Heart left ventricle (tissue), 13 donors: ENCODE measurements at regions not wholly inside any gene's neighbourhood (a gene's known extent, or its start where the extent isn't known, plus 50 kb on each side); places are given as distances from the start of the nearest gene placed in this dataset.

ENCODE experiments used
- CTCF ChIP-seq, 12 donors: fragments of 200-600 bp; sonication (generic) in 4 of 12; IDR thresholded peaks; one replicate each; pipeline versions ENCODE4 v1.5.0 to v1.8.0; 2018 to 2022; ENCODE audit warnings: antibody characterized with exemption in 12 of 12, mild to moderate bottlenecking in 5 of 12
- POLR2A ChIP-seq, 2 donors: fragments of 450-650 bp; IDR thresholded peaks; one replicate each; pipeline ENCODE4 v1.6.1; 2017; ENCODE audit warnings: antibody characterized with exemption in 2 of 2, mild to moderate bottlenecking in 2 of 2, moderate library complexity in 2 of 2
- donor health status: ischemic (EF 13 %, LVEDD 7.1; RV severe dilation, severe dysfunction).
- donor health status: DM: no; HTN: yes; CAD: no.
- donor health status: DM: no; HTN: no; CAD: no.
- donor health status: ischemic (EF 25% LVEDD 6.9; RV normal size, moderate dysfunction).
- donor health status: ischemic (EF 25% LVEDD 5.7; RV mildly dilated, moderate dysfunction).
- donor health status: ischemic (EF 35%, LVEDD 5.7; RV mildly dilated, moderate dysfunction).
- donor health status: nonischemic (EF 11% LVEDD 7.7; RV severe dilation, severe dysfunction).
- donor health status: DM: yes; HTN: yes; CAD: no.
- donor health status: PGD.
- donor health status: ischemic (EF 29% LVEDD 5.4; RV normal size, mild dysfunction).
- donor health status: nonischemic (EF 23%, LVEDD 6.1; RV moderate dilation, normal function).

DNA sequence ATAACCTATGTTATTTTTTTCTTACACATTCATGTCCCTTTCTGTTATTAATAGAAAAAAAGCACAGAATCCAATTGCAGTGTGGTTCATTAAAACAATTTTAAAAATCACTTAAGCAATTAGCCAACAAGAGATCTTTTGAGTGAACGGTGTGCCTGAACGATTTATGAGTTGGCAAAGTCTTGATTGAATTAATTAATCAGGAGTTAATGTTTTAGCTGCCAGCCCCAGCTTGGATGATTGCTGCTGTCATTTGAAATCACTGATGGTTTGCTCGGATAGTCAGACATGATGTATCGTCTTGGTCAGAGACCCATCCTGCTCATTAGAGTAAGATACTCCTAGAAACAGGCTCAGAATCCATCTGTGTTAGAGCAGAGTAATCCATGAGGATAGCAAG lies 158.3 kb upstream of the GALNT2 start:
- TF ChIP-seq CTCF (IDR thresholded peaks at IDR 0.05) (no peak), POLR2A (IDR thresholded peaks at IDR 0.05) (no peak)
